ENCODE measurements at regions not wholly inside any gene's neighbourhood (a gene's known extent, or its start where the extent isn't known, plus 50 kb on each side); places are given as distances from the start of the nearest gene placed in this dataset.

- TF ChIP-seq CTCF (IDR thresholded peaks at IDR 0.05), result no peak
- TF ChIP-seq POLR2A (IDR thresholded peaks at IDR 0.05), result no peak
These were observed 155.6 kb upstream of the PWP1 start for GRCh38 chr12:107529991-107530390.

All from body of pancreas (tissue), 4 donors.